HL-60 (cell line): ENCODE measurements at regions not wholly inside any gene's neighbourhood (a gene's known extent, or its start where the extent isn't known, plus 50 kb on each side); places are given as distances from the start of the nearest gene placed in this dataset.

ENCODE experiments used
- GABPA ChIP-seq: IDR thresholded peaks from 2 replicates; pipeline ENCODE4 v1.6.1; 2012; ENCODE audit warnings: low read depth
- POLR2AphosphoS5 ChIP-seq: IDR thresholded peaks from 2 replicates; pipeline ENCODE4 v1.6.1; 2012; ENCODE audit warnings: low read depth
- SPI1 ChIP-seq: IDR thresholded peaks from 2 replicates; pipeline ENCODE4 v1.6.1; 2012; ENCODE audit warnings: low read depth, mild to moderate bottlenecking, borderline replicate concordance
- TF ChIP-seq, protein P1 (sequence below): IDR thresholded peaks from one replicate; pipeline ENCODE4 v1.5.1; 2011; ENCODE audit warnings: low read length, control low read depth, inconsistent platforms; ENCODE audit not compliant: insufficient read depth
- TF ChIP-seq, protein P2 (sequence below): IDR thresholded peaks from 2 replicates; pipeline ENCODE4 v1.6.1; 2012; ENCODE audit warnings: low read depth; ENCODE audit not compliant: insufficient replicate concordance

GRCh38 chr5:8843771-8844170 lies 702.1 kb downstream of the SEMA5A start:
- TF ChIP-seq, protein P1, sequence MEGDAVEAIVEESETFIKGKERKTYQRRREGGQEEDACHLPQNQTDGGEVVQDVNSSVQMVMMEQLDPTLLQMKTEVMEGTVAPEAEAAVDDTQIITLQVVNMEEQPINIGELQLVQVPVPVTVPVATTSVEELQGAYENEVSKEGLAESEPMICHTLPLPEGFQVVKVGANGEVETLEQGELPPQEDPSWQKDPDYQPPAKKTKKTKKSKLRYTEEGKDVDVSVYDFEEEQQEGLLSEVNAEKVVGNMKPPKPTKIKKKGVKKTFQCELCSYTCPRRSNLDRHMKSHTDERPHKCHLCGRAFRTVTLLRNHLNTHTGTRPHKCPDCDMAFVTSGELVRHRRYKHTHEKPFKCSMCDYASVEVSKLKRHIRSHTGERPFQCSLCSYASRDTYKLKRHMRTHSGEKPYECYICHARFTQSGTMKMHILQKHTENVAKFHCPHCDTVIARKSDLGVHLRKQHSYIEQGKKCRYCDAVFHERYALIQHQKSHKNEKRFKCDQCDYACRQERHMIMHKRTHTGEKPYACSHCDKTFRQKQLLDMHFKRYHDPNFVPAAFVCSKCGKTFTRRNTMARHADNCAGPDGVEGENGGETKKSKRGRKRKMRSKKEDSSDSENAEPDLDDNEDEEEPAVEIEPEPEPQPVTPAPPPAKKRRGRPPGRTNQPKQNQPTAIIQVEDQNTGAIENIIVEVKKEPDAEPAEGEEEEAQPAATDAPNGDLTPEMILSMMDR = no peak
- TF ChIP-seq POLR2AphosphoS5 = no peak
- no peak for TF ChIP-seq GABPA
- TF ChIP-seq, protein P2, sequence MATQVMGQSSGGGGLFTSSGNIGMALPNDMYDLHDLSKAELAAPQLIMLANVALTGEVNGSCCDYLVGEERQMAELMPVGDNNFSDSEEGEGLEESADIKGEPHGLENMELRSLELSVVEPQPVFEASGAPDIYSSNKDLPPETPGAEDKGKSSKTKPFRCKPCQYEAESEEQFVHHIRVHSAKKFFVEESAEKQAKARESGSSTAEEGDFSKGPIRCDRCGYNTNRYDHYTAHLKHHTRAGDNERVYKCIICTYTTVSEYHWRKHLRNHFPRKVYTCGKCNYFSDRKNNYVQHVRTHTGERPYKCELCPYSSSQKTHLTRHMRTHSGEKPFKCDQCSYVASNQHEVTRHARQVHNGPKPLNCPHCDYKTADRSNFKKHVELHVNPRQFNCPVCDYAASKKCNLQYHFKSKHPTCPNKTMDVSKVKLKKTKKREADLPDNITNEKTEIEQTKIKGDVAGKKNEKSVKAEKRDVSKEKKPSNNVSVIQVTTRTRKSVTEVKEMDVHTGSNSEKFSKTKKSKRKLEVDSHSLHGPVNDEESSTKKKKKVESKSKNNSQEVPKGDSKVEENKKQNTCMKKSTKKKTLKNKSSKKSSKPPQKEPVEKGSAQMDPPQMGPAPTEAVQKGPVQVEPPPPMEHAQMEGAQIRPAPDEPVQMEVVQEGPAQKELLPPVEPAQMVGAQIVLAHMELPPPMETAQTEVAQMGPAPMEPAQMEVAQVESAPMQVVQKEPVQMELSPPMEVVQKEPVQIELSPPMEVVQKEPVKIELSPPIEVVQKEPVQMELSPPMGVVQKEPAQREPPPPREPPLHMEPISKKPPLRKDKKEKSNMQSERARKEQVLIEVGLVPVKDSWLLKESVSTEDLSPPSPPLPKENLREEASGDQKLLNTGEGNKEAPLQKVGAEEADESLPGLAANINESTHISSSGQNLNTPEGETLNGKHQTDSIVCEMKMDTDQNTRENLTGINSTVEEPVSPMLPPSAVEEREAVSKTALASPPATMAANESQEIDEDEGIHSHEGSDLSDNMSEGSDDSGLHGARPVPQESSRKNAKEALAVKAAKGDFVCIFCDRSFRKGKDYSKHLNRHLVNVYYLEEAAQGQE = no peak
- no peak for TF ChIP-seq SPI1
